Inflammatory macrophage treated with lipopolysaccharide for 4 hours (primary cell): ENCODE measurements at regions not wholly inside any gene's neighbourhood (a gene's known extent, or its start where the extent isn't known, plus 50 kb on each side); places are given as distances from the start of the nearest gene placed in this dataset.
A peak's percentile ranks its signal among the peaks of the same experiment; 100 is the strongest.

Experiments
- DNase-seq: peaks from one replicate; pipeline ENCODE4 v3.0.0-alpha.2; 2020

GRCh38 chr12:107983756-107984472 is 145.2 kb upstream of the WSCD2 start:
- DNase-seq: no peak

DNA sequence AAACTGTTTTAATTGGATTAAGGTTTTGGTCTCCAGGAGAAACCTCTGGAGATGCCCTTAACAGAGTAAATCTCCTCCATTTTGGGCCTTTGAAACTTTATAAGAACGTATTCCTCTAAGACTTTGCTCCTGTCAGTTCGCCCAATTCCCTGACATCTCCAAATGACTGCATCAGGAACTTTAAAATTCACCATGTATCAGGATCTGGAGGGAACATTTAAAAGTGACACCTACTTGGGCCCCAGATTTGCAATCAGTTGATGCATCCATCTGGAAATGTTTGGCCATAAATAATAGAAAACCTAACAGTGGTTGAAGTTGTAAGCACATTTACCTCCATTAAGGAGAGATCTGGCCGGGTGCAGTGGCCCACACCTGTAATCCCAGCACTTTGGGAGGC is 144.1 kb upstream of the WSCD2 start:
- no peak for DNase-seq

GRCh38 chr12:107986183-107986582 is 142.9 kb upstream of the WSCD2 start:
- DNase-seq: no peak

- peak; percentile 10 for DNase-seq
Observed at GRCh38 chr12:107990325-107990724, 138.8 kb upstream of the WSCD2 start.

GRCh38 chr12:107992029-107992428 is 137.1 kb upstream of the WSCD2 start:
- DNase-seq: no peak

GRCh38 chr12:107992870-107993451 is 136.1 kb upstream of the WSCD2 start:
- peak; percentile 35 for DNase-seq

DNA sequence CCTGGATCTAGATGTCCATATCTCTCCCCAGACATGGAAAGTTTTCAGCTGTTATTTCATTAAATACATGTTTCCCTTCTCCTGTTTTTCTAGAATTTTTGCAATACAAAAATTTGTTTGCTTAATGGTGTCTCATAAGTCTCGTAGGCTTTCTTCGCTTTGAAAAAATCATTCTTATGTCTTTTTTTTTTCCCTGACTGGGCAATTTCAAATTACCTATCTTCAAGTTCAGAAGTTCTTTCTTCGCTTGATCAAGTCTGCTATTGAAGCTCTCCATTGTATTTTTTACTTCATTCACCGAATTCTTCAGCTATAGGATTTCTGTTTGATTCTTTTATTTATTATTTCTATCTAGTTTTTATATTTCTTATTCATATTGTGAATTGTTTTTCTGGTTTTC is 130.2 kb upstream of the WSCD2 start:
- DNase-seq: no peak

- DNase-seq: no peak
Observed at GRCh38 chr12:108000111-108000510, 129.0 kb upstream of the WSCD2 start.

DNA sequence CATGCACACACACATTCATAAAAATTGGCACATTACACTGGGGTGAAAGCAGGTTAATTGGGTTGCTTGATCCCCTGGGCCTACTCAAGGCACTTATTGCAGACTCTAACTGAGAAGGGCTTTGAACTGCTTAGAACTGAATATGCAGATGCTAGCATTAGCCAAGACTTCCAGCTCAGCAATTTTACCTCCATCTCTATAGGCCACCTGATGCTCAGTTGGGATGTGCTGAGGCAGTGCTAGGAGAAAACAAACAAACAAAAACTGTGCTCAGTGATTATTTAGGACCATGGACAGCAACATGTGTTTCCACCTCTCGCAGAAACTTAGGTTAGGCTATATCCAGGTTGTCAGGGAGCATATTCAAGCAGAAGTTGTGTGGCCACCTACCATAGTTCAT is 124.8 kb upstream of the WSCD2 start:
- DNase-seq: no peak

- no peak for DNase-seq
Observed at GRCh38 chr12:108008163-108008905, 120.8 kb upstream of the WSCD2 start.

GRCh38 chr12:108009442-108010070 is 119.5 kb upstream of the WSCD2 start:
- no peak for DNase-seq

DNA sequence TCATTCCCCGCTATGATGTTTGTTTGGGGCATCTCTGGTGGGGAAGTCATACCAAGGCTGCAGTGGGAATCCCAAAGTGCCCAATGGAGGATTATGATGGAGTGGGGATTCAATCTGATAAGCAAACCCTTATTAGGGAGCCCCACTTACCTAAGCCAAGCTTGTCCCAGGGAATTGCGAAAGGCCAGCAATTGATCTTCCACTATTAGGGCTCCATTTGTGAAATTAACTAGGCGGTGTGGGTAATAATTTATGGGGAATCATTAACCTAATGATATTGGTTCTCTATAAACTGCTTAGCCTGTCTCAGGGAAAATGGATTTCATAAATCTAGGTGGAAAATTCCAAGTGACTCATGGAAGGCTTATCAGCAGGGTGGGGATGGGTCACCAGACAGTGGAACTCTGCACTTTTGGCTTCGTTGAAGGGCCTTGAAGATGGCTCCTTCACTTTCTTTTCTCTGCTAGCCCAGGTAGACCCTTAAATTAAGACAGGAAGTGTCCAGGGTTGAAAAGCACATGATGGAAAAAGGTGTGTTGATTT is 113.0 kb upstream of the WSCD2 start:
- DNase-seq: no peak

GRCh38 chr12:108017472-108018057 is 111.5 kb upstream of the WSCD2 start:
- DNase-seq: no peak

GRCh38 chr12:108019862-108020261 is 109.2 kb upstream of the WSCD2 start:
- no peak for DNase-seq

GRCh38 chr12:108021141-108021540 is 107.9 kb upstream of the WSCD2 start:
- no peak for DNase-seq

DNA sequence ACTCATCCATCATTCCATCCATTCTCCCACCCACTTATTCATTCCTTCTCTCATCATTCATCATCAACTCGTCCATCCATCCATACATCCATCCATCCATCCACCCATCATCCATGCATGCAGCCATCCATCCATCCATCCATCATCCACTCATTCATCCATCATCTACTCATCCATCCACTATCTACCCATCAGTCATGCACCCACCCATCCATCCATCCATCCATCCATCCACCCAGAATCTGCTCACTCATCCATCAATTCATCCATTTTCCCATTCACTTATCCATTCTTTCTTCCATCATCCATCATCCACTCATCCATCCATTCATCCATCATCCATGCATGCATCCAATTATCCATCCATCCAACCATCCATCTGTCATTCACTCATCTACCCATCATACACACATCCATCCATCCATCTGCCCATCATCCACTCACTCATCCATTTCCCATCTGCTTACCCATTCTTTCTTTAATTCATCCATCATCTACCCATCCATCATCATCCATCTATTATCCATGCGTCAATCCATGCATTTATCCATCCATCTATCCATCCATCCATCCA is 107.1 kb upstream of the WSCD2 start:
- no peak for DNase-seq

DNA sequence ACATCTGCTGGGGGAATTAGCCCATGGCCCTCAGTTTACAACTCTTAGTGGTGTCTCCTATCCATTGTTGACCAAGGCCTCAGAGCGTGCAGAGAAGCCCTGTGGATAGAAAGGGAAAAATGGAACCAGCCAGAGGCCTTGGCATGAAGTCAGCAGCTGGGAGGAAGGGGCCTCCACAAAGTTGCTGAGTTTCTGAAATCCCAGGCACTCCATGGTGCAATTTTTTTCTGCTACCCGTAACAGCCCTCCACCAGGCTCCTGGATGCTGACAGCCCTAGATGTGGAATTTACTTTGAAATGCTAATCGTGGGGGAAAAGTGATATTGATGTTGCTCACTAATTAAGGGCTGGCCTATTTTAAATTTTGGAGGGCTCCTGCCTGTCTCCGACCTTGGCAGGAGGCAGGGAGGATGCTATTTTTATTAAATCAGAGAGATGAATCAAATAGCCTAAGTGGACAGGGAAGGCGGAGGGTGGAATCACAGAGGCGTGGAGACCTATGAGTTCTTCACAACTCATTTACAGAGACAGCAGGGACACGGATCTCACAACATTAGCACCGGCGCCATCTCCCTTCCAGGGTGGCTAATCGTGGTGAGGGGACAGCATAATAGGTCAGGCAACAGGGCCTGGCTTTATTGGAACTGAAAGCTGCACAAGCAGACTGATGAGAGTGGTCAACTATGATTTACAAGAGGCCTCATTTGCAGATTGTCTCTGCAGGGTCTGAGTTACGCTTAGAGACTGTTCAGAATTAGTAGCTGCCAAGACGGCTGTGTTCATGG is 99.8 kb upstream of the WSCD2 start:
- no peak for DNase-seq

DNA sequence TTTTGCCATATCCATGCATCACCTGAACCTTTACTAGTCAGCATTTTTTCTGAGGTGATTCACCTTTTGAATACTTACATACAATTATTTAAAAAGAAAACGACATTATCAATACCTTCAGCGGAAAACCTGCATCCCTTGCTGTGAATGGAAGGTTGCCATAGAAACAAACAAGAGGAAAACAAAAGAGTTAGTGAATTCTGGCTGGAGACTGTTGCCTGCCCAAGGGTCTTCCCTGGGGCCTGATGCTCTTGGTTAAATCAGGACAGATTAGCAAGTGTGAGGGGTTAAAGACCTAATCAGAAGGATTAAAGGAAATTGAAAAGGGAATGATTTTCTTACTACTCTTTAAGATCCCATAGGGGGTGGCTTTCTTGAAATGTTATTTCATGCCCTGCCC is 96.0 kb upstream of the WSCD2 start:
- no peak for DNase-seq

DNA sequence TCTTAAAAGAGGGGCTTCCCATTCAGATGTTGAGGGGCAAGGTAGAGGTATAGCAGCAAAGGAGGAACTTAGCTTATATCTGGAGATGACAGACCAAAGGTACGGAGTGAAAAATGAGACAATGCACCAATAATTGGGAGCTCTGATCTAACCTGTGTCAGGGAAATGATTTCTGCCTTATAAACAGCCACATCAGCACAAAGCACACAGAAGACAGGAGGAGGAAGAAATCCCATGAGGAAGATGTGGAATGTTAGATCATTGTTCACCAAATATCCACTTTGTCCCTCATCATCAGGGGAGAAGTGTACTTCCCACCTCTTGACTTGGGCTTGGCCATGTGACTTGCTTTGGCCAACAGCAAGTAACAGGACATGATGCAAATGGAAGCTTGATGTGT is 93.7 kb upstream of the WSCD2 start:
- DNase-seq: no peak

GRCh38 chr12:108037960-108038359 is 91.1 kb upstream of the WSCD2 start:
- no peak for DNase-seq

- DNase-seq: no peak
Observed at GRCh38 chr12:108039794-108040193, 89.3 kb upstream of the WSCD2 start.

- no peak for DNase-seq
Observed at GRCh38 chr12:108040947-108041346, 88.1 kb upstream of the WSCD2 start.
